SK-N-SH (cell line): ENCODE measurements at regions not wholly inside any gene's neighbourhood (a gene's known extent, or its start where the extent isn't known, plus 50 kb on each side); places are given as distances from the start of the nearest gene placed in this dataset.

Experiments used
- CTCF ChIA-PET: fragments of 300-600, 350-600 bp; formaldehyde crosslinking; extraction: SDS; loops from one replicate; lab custom pipeline; 2021; lab: Yijun Ruan, JAX
- POLR2A ChIA-PET: fragments of 350-600 bp; sonication (Branson Sonifier 250); formaldehyde crosslinking; extraction: SDS; loops from one replicate; lab custom pipeline; 2020; ENCODE audit warnings: antibody characterized with exemption, inconsistent platforms; lab: Yijun Ruan, JAX
- DNase-seq: peaks from one replicate; pipeline ENCODE4 v3.0.0; 2012
- H2AFZ ChIP-seq: fragments of 200-600 bp; sonication (generic); 2 replicates; pipeline ENCODE4 v1.8.1; 2016; ENCODE audit warnings: antibody characterized with exemption, mild to moderate bottlenecking, low read depth
- H3F3A ChIP-seq: fragments of 200-600 bp; sonication (generic); replicated peaks from 2 replicates; pipeline ENCODE3; 2016; ENCODE audit warnings: antibody characterized with exemption, mild to moderate bottlenecking; ENCODE audit not compliant: insufficient read depth
- H3K27ac ChIP-seq, 2 experiments: fragments of 200-500 bp in 1 of 2; fragments of 200-600 bp in 1 of 2; sonication (Bioruptor generic) in 1 of 2; sonication (generic), shearing (Covaris generic) in 1 of 2; 2 replicates each; pipeline versions ENCODE4 v1.5.1 to v1.6.1; 2014 to 2016; ENCODE audit warnings: low read depth in 2 of 2, inconsistent platforms in 1 of 2, low read length in 1 of 2, mild to moderate bottlenecking in 1 of 2, mixed read lengths in 1 of 2
- H3K27me3 ChIP-seq: fragments of 200-600 bp; sonication (generic), shearing (Covaris generic); 2 replicates; pipeline ENCODE4 v1.6.1; 2016; ENCODE audit warnings: mixed run types; ENCODE audit not compliant: insufficient read depth
- H3K36me3 ChIP-seq, 2 experiments: fragments of 200-500 bp in 1 of 2; fragments of 200-600 bp in 1 of 2; sonication (Bioruptor generic) in 1 of 2; sonication (generic) in 1 of 2; replicated peaks in 1 of 2; 2 replicates each; pipeline versions ENCODE3 to v1.5.1; 2014 to 2016; ENCODE audit warnings: low read length in 1 of 2, mild to moderate bottlenecking in 1 of 2; ENCODE audit not compliant: insufficient read depth in 2 of 2, control insufficient read depth in 1 of 2
- H3K4me1 ChIP-seq, 2 experiments: fragments of 200-500 bp in 1 of 2; fragments of 200-600 bp in 1 of 2; sonication (Bioruptor generic) in 1 of 2; sonication (generic), shearing (Covaris generic) in 1 of 2; 2 replicates each; pipeline versions ENCODE4 v1.5.1 to v1.6.1; 2014 to 2016; ENCODE audit warnings: low read depth in 1 of 2, low read length in 1 of 2, mixed run types in 1 of 2; ENCODE audit not compliant: insufficient read depth in 2 of 2, control insufficient read depth in 1 of 2
- H3K4me2 ChIP-seq: fragments of 200-600 bp; sonication (generic), shearing (Covaris generic); 2 replicates; pipeline ENCODE4 v1.6.1; 2017; ENCODE audit warnings: mixed run types
- H3K4me3 ChIP-seq, 2 experiments: fragments of 200-500 bp in 1 of 2; fragments of 200-600 bp in 1 of 2; sonication (Bioruptor generic) in 1 of 2; sonication (generic), shearing (Covaris generic) in 1 of 2; 2 replicates each; pipeline versions ENCODE4 v1.5.1 to v1.8.1; 2014 to 2016; ENCODE audit warnings: low read depth in 2 of 2, inconsistent platforms in 1 of 2, low read length in 1 of 2, mild to moderate bottlenecking in 1 of 2, mixed read lengths in 1 of 2, moderate library complexity in 1 of 2
- H3K79me2 ChIP-seq: fragments of 200-600 bp; sonication (generic); 2 replicates; pipeline ENCODE4 v1.8.1; 2017; ENCODE audit warnings: mild to moderate bottlenecking; ENCODE audit not compliant: insufficient read depth
- H3K9ac ChIP-seq: fragments of 200-600 bp; sonication (generic); 2 replicates; pipeline ENCODE4 v1.6.1; 2017; ENCODE audit warnings: mixed run types
- H3K9me2 ChIP-seq: fragments of 200-600 bp; sonication (generic); 2 replicates; pipeline ENCODE4 v1.6.1; 2017; ENCODE audit warnings: mixed run types
- H3K9me3 ChIP-seq: fragments of 200-600 bp; sonication (generic); 2 replicates; pipeline ENCODE4 v1.6.1; 2017; ENCODE audit warnings: mixed run types, mild to moderate bottlenecking, moderate library complexity
- H4K20me1 ChIP-seq: fragments of 200-600 bp; sonication (generic); 2 replicates; pipeline ENCODE4 v1.6.1; 2017; ENCODE audit warnings: mild to moderate bottlenecking, mixed run types; ENCODE audit not compliant: insufficient read depth
- ELF1 ChIP-seq: IDR thresholded peaks from 2 replicates; pipeline ENCODE4 v1.4.0; 2012
- EZH2phosphoT487 ChIP-seq: fragments of 200-600 bp; sonication (generic); IDR thresholded peaks from 2 replicates; pipeline ENCODE4 v1.6.1; 2017; ENCODE audit warnings: low read depth, mixed run types, mild to moderate bottlenecking, antibody characterized with exemption, moderate library complexity, borderline replicate concordance
- FOSL2 ChIP-seq: IDR thresholded peaks from 2 replicates; pipeline ENCODE4 v1.4.0; 2012; ENCODE audit warnings: low read depth, mild to moderate bottlenecking, moderate library complexity, borderline replicate concordance
- GABPA ChIP-seq: IDR thresholded peaks from 2 replicates; pipeline ENCODE4 v1.4.0; 2012; ENCODE audit warnings: low read depth, mild to moderate bottlenecking
- JUND ChIP-seq: IDR thresholded peaks from 2 replicates; pipeline ENCODE4 v1.4.0; 2012
- MEF2A ChIP-seq: IDR thresholded peaks from 2 replicates; pipeline ENCODE4 v1.4.0; 2012; ENCODE audit warnings: low read depth, borderline replicate concordance
- MXI1 ChIP-seq: IDR thresholded peaks from 2 replicates; pipeline ENCODE4 v1.6.1; 2012; ENCODE audit warnings: mild to moderate bottlenecking, low read depth, low read length, improper control_type of control experiment
- NFIC ChIP-seq: IDR thresholded peaks from 2 replicates; pipeline ENCODE4 v1.4.0; 2012; ENCODE audit warnings: borderline replicate concordance
- POLR2AphosphoS5 ChIP-seq: IDR thresholded peaks from 2 replicates; pipeline ENCODE4 v1.6.1; 2012; ENCODE audit warnings: low read depth, low read length
- RXRA ChIP-seq: IDR thresholded peaks from 2 replicates; pipeline ENCODE4 v1.4.0; 2012; ENCODE audit warnings: low read depth, mild to moderate bottlenecking, borderline replicate concordance
- SIN3A ChIP-seq: IDR thresholded peaks from 2 replicates; pipeline ENCODE4 v1.6.1; 2012; ENCODE audit warnings: low read depth, mild to moderate bottlenecking, low read length, moderate library complexity, borderline replicate concordance
- SMC3 ChIP-seq: IDR thresholded peaks from 2 replicates; pipeline ENCODE4 v1.6.1; 2012; ENCODE audit warnings: low read depth, low read length, improper control_type of control experiment
- TAF1 ChIP-seq: IDR thresholded peaks from 2 replicates; pipeline ENCODE4 v1.6.1; 2012; ENCODE audit warnings: low read depth, mild to moderate bottlenecking, low read length, moderate library complexity, borderline replicate concordance
- TCF12 ChIP-seq: IDR thresholded peaks from 2 replicates; pipeline ENCODE4 v1.4.0; 2012
- TEAD4 ChIP-seq: IDR thresholded peaks from 2 replicates; pipeline ENCODE4 v1.4.0; 2012; ENCODE audit warnings: mild to moderate bottlenecking, borderline replicate concordance; ENCODE audit not compliant: insufficient read depth
- YY1 ChIP-seq: IDR thresholded peaks from 2 replicates; pipeline ENCODE4 v1.4.0; 2012; ENCODE audit warnings: low read depth, mild to moderate bottlenecking
- WGBS: methylation state at CpG from one replicate; pipeline ENCODE4 v1.1.6; 2017; ENCODE audit warnings: low lambda C conversion rate; 5-methylcytosine and 5-hydroxymethylcytosine counted together
- TF ChIP-seq, protein P1 (sequence below): IDR thresholded peaks from 2 replicates; pipeline ENCODE4 v1.4.0; 2012; ENCODE audit warnings: low read depth, borderline replicate concordance
- TF ChIP-seq, protein P2 (sequence below): fragments of 150-350 bp; IDR thresholded peaks from 2 replicates; pipeline ENCODE4 v1.6.1; 2017; ENCODE audit warnings: antibody characterized with exemption, low read length, low read depth, borderline replicate concordance
- TF ChIP-seq, protein P3 (sequence below): IDR thresholded peaks from 2 replicates; pipeline ENCODE4 v1.4.0; 2012; ENCODE audit warnings: low read depth, borderline replicate concordance
- TF ChIP-seq, protein P4 (sequence below): IDR thresholded peaks from 2 replicates; pipeline ENCODE4; 2012

DNA sequence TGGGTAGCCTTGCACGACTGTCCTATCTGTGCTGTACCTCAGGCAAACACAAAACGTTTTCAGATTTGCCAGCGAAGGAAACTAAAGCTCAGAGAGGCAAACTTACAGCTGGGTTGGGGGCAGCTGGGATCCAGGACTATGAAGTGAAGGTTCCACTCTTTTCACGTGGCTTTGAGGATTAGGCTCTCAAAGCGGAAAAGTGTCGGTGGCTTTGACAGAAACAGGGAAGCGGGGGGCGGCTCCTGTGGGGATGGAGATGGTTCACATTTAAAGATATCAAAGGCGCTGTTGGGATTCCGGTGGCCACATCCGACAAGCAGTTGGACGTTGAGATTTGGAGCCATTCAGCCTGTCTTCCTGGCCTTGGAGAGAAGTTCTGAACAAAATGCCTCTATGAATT, 958.3 kb upstream of the ZNF722 start (continued):
- TF ChIP-seq, protein P1, sequence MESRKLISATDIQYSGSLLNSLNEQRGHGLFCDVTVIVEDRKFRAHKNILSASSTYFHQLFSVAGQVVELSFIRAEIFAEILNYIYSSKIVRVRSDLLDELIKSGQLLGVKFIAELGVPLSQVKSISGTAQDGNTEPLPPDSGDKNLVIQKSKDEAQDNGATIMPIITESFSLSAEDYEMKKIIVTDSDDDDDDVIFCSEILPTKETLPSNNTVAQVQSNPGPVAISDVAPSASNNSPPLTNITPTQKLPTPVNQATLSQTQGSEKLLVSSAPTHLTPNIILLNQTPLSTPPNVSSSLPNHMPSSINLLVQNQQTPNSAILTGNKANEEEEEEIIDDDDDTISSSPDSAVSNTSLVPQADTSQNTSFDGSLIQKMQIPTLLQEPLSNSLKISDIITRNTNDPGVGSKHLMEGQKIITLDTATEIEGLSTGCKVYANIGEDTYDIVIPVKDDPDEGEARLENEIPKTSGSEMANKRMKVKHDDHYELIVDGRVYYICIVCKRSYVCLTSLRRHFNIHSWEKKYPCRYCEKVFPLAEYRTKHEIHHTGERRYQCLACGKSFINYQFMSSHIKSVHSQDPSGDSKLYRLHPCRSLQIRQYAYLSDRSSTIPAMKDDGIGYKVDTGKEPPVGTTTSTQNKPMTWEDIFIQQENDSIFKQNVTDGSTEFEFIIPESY = no peak
- TF ChIP-seq MXI1 (no peak), YY1 (no peak)

DNA sequence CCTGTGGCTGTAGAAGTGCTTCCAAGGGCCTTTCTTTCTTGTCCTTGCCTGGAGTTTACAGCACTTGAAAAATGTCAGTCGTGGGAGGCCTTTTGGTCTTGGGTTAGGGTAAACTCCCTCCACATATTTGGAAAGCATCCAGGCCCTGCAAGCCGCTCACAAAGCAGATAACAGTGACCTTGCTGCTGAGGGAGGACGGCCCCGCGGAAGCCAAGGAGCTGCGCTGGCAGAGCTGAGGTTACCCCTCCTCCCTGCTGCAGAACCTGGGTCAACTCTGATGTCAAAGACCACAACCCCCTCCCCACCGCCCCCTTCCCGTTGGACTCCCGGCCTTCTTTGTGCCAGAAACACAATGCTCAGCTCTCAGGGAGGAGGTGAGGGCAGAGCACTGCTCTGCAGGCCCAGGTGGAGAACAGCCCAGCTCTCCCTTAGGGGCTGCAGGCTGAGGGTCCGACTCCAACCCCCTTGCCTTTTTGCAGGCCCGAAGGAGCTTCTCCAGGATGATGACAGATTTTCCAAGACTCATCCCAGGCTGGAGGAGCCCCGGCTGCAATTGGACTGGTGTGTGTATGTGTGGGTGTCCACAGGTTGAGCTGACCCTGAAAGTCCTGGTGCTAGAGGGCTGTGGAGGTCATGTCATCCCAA, 957.6 kb upstream of the ZNF722 start:
- Histone ChIP-seq H3K27ac (no peak overlapping the region), H3K4me2 (no peak overlapping the region), H3K79me2 (no peaks in the 10 kb centered on the region), H3K9ac (no peak overlapping the region), H3K4me3 (no peak overlapping the region), H3K36me3 (no peaks in the 10 kb centered on the region), H3F3A (no peaks in the 10 kb centered on the region), H2AFZ (no peak overlapping the region), H3K9me2 (no peaks in the 10 kb centered on the region), H4K20me1 (no peaks in the 10 kb centered on the region), H3K4me1 (no peaks in the 10 kb centered on the region), H3K27me3 (no peaks in the 10 kb centered on the region), H3K9me3 (0 out of 2 replicates have a peak, but pooled peaks cover 4% of the 10 kb centered on the region)
- WGBS = 7% methylated on average over 10 of the region's 12 CpGs
- TF ChIP-seq ELF1 (no peak), TEAD4 (no peak), NFIC (no peak), TAF1 (no peak), TCF12 (no peak), JUND (no peak), GABPA (no peak), POLR2AphosphoS5 (no peak), RXRA (no peak), FOSL2 (no peak), SIN3A (no peak), EZH2phosphoT487 (no peak), SMC3 (no peak), MEF2A (no peak)
- TF ChIP-seq, protein P2, sequence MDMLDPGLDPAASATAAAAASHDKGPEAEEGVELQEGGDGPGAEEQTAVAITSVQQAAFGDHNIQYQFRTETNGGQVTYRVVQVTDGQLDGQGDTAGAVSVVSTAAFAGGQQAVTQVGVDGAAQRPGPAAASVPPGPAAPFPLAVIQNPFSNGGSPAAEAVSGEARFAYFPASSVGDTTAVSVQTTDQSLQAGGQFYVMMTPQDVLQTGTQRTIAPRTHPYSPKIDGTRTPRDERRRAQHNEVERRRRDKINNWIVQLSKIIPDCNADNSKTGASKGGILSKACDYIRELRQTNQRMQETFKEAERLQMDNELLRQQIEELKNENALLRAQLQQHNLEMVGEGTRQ = no peak
- TF ChIP-seq, protein P3, sequence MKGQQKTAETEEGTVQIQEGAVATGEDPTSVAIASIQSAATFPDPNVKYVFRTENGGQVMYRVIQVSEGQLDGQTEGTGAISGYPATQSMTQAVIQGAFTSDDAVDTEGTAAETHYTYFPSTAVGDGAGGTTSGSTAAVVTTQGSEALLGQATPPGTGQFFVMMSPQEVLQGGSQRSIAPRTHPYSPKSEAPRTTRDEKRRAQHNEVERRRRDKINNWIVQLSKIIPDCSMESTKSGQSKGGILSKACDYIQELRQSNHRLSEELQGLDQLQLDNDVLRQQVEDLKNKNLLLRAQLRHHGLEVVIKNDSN = no peak
- TF ChIP-seq, protein P1 = no peak
- TF ChIP-seq, protein P4, sequence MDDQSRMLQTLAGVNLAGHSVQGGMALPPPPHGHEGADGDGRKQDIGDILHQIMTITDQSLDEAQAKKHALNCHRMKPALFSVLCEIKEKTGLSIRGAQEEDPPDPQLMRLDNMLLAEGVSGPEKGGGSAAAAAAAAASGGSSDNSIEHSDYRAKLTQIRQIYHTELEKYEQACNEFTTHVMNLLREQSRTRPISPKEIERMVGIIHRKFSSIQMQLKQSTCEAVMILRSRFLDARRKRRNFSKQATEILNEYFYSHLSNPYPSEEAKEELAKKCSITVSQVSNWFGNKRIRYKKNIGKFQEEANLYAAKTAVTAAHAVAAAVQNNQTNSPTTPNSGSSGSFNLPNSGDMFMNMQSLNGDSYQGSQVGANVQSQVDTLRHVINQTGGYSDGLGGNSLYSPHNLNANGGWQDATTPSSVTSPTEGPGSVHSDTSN = no peak
- ChIA-PET POLR2A (no interaction called here), CTCF (no interaction called here)
- no peak for DNase-seq
